Nephron (organoid): ENCODE measurements at regions not wholly inside any gene's neighbourhood (a gene's known extent, or its start where the extent isn't known, plus 50 kb on each side); places are given as distances from the start of the nearest gene placed in this dataset.

ENCODE experiments used
- H3K27ac Mint-ChIP-seq, 3 experiments: 2 replicates each; pipeline ENCODE4 v1.8.0; 2020; ENCODE audit warnings: mixed read lengths in 3 of 3, mild to moderate bottlenecking in 2 of 3, moderate library complexity in 1 of 3
- H3K27me3 Mint-ChIP-seq: 2 replicates; pipeline ENCODE4 v1.8.0; 2021; ENCODE audit warnings: low read depth, mild to moderate bottlenecking, moderate library complexity, mixed read lengths
- H3K36me3 Mint-ChIP-seq: 2 replicates; pipeline ENCODE4 v1.8.0; 2020; ENCODE audit warnings: low read depth, mixed read lengths
- H3K4me1 Mint-ChIP-seq: 2 replicates; pipeline ENCODE4 v1.8.0; 2020; ENCODE audit warnings: mixed read lengths
- H3K4me3 Mint-ChIP-seq, 3 experiments: 2 replicates each; pipeline ENCODE4 v1.8.0; 2020; ENCODE audit warnings: mild to moderate bottlenecking in 3 of 3, mixed read lengths in 3 of 3, moderate library complexity in 2 of 3
- H3K9me3 Mint-ChIP-seq: 2 replicates; pipeline ENCODE4 v1.8.0; 2020; ENCODE audit warnings: mixed read lengths
- TF ChIP-seq, protein P1 (sequence below), 3 experiments: fragments of 200-600 bp; sonication (generic); IDR thresholded peaks; one replicate each; pipeline ENCODE4 v1.5.0; 2021; ENCODE audit warnings: antibody characterized with exemption in 3 of 3; ENCODE audit not compliant: unreplicated experiment in 3 of 3

GRCh38 chr14:104331871-104332605 is 193.7 kb downstream of the KIF26A start:
- Mint-ChIP-seq H3K4me1 (peaks cover 5% of the 10 kb centered on the region), H3K9me3 (peaks cover 23% of the 10 kb centered on the region), H3K36me3 (no peaks in the 10 kb centered on the region), H3K4me3 (no peak overlapping the region), H3K27ac (no peak overlapping the region), H3K27me3 (peaks cover 27% of the 10 kb centered on the region)
- TF ChIP-seq, protein P1, sequence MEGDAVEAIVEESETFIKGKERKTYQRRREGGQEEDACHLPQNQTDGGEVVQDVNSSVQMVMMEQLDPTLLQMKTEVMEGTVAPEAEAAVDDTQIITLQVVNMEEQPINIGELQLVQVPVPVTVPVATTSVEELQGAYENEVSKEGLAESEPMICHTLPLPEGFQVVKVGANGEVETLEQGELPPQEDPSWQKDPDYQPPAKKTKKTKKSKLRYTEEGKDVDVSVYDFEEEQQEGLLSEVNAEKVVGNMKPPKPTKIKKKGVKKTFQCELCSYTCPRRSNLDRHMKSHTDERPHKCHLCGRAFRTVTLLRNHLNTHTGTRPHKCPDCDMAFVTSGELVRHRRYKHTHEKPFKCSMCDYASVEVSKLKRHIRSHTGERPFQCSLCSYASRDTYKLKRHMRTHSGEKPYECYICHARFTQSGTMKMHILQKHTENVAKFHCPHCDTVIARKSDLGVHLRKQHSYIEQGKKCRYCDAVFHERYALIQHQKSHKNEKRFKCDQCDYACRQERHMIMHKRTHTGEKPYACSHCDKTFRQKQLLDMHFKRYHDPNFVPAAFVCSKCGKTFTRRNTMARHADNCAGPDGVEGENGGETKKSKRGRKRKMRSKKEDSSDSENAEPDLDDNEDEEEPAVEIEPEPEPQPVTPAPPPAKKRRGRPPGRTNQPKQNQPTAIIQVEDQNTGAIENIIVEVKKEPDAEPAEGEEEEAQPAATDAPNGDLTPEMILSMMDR (IDR thresholded peaks at IDR 0.05; ENCODE audit: unreplicated experiment in 3 of 3), result no peak

DNA sequence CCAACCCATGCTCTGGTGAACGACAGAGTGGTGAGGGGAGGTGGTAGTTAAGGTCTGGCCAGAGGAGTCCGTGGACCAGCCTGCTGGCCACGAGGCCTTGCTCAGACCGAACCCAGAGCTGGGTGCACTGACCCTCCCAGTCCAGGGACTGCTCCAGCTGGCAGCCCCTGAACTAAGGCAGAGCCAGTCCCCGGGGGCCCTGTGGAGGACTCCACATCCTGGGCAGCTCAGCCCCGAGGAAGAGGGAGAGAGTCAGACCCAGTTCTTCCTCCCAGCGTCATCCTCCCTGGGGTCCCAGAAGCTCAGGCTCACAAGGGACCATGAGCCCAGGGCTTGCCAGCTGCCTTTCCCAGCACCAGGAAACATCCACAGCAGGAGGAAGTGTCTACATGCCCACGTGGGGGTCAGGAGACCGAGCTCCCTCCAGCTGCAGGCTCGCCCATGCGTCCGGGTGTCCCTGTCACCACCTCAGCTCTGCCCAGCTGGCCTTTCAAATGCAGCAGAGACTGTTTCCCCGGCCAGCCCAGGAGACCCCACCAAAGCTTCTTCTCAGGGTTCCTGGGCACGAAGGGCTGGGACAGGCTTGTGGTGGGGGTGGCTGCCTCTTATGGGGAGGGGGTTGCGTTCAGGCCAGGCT is 194.4 kb downstream of the KIF26A start:
- peaks cover 29% of the 10 kb centered on the region for H3K27me3 Mint-ChIP-seq
- H3K36me3 Mint-ChIP-seq, result no peaks in the 10 kb centered on the region
- peaks cover 23% of the 10 kb centered on the region for H3K9me3 Mint-ChIP-seq

DNA sequence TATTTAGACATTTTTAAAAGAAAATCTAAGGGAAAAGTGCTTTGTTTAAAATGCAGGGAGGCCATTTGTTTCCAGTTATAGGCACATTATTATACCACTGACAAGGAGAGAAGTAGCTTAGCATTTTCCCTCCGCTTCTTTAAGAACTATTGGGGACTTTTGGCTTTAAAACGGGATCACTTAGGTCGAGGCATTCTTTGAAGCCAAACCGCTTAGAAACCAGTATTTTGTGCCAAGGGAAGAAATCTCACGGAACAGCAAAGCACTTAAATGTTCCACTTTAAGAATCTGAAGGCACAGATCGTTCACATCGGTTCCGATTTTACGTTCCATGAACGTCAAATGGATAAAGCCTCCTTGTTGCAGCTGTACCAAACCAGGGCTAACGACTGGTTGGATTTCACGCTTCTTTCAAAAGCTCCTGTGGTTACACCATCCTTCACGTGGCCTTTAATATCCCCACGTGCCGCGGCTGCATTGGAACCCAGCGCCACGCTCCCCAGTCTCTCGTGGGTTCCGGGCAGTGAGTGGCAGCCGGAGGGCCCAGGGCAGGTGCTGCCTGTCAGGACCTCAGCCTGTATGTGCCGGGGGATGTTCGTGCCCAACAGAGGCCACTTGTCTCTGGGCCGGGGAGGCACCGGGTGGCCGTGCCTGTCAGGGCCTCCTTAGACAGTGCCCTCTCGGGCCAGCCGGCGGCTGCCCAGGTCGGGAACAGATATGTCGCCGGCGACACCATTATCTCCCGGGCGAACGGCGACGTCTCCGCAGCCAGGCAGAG is 195.4 kb downstream of the KIF26A start:
- TF ChIP-seq, protein P1 (IDR thresholded peaks at IDR 0.05; ENCODE audit: unreplicated experiment in 3 of 3), result no peak
- Mint-ChIP-seq H3K27ac (no peak overlapping the region), H3K4me1 (peaks cover 5% of the 10 kb centered on the region), H3K36me3 (no peaks in the 10 kb centered on the region), H3K4me3 (no peak overlapping the region), H3K27me3 (peaks cover 35% of the 10 kb centered on the region), H3K9me3 (peaks cover 32% of the 10 kb centered on the region)

More for the DNA sequence above, 194.4 kb downstream of the KIF26A start:
- H3K4me3 Mint-ChIP-seq, result no peak overlapping the region
- H3K27ac Mint-ChIP-seq, result no peak overlapping the region
- H3K4me1 Mint-ChIP-seq, result peaks cover 5% of the 10 kb centered on the region
- TF ChIP-seq, protein P1 (IDR thresholded peaks at IDR 0.05; ENCODE audit: unreplicated experiment in 3 of 3), result no peak

DNA sequence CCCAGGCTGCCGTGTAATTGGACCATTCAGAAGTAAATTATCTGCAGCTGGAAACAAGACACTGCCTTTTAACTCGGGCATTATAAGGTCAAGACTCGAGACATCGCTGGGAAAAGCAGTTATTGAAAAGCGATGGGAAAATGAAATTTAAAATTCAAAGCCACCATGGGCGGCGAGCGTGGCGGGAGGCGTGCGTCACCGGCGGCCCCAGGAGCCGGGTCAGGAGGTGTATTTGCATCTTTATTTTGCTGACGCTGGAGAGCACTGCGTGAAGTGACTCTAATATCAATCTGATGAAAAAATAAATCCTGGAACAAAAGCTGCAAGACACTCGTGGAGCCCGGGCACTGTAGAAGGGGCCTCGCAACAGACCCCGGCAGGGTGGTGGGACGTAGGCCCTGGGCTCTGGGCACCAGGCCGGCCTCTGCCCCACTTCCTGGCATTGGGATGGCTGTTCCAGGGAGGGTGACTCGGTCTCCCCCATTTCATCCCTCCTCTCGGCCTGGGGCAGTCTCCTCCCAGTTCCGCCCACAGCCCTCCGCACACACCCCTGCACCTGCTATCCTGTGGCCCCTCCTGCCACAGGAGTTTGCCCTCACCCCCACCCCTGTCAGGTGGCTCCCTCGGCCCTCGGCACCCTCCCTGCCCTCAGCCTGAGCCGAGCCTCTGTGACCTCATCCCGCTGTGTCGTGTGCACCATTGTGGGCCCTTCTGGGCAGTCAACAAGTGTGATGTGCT is 196.2 kb downstream of the KIF26A start:
- Mint-ChIP-seq H3K9me3 (peaks cover 31% of the 10 kb centered on the region), H3K4me1 (peaks cover 5% of the 10 kb centered on the region), H3K27ac (no peak overlapping the region), H3K27me3 (peaks cover 36% of the 10 kb centered on the region), H3K4me3 (no peak overlapping the region), H3K36me3 (no peaks in the 10 kb centered on the region)
- TF ChIP-seq, protein P1 (IDR thresholded peaks at IDR 0.05; ENCODE audit: unreplicated experiment in 3 of 3), result no peak

GRCh38 chr14:104335176-104335575 is 196.8 kb downstream of the KIF26A start:
- no peaks in the 10 kb centered on the region for H3K36me3 Mint-ChIP-seq
- H3K4me1 Mint-ChIP-seq, result peaks cover 5% of the 10 kb centered on the region
- TF ChIP-seq, protein P1 (IDR thresholded peaks at IDR 0.05; ENCODE audit: unreplicated experiment in 3 of 3), result no peak
- no peak overlapping the region for H3K27ac Mint-ChIP-seq
- peaks cover 28% of the 10 kb centered on the region for H3K9me3 Mint-ChIP-seq
- H3K4me3 Mint-ChIP-seq, result no peak overlapping the region
- peaks cover 38% of the 10 kb centered on the region for H3K27me3 Mint-ChIP-seq
